H9 (cell line): ENCODE measurements at regions not wholly inside any gene's neighbourhood (a gene's known extent, or its start where the extent isn't known, plus 50 kb on each side); places are given as distances from the start of the nearest gene placed in this dataset.

Experiments used
- DNase-seq: peaks from one replicate; pipeline ENCODE4 v3.0.0-alpha.2; 2017
- H2AFZ ChIP-seq: one replicate; pipeline ENCODE4 v1.6.1; 2013; ENCODE audit warnings: mild to moderate bottlenecking, low read length, control low read depth, moderate library complexity
- H2AK5ac ChIP-seq: 2 replicates; pipeline ENCODE4 v1.6.1; 2013; ENCODE audit warnings: low read length, control low read depth, mixed read lengths; ENCODE audit not compliant: insufficient read length
- H2BK120ac ChIP-seq: one replicate; pipeline ENCODE4 v1.6.1; 2013; ENCODE audit warnings: low read depth, mild to moderate bottlenecking, low read length, control low read depth, inconsistent platforms; ENCODE audit not compliant: poor library complexity, severe bottlenecking
- H2BK12ac ChIP-seq: 2 replicates; pipeline ENCODE4 v1.6.1; 2013; ENCODE audit warnings: low read length, control low read depth, mixed read lengths, low read depth; ENCODE audit not compliant: insufficient read length
- H2BK15ac ChIP-seq: 2 replicates; pipeline ENCODE4 v1.6.1; 2013; ENCODE audit warnings: low read depth, low read length, control low read depth
- H2BK20ac ChIP-seq: one replicate; pipeline ENCODE4 v1.6.1; 2013; ENCODE audit warnings: low read depth, mild to moderate bottlenecking, low read length, control low read depth, inconsistent platforms; ENCODE audit not compliant: poor library complexity, severe bottlenecking
- H2BK5ac ChIP-seq: 2 replicates; pipeline ENCODE4 v1.6.1; 2013; ENCODE audit warnings: low read length, control low read depth, mixed read lengths; ENCODE audit not compliant: insufficient read length
- H3K14ac ChIP-seq: 2 replicates; pipeline ENCODE4 v1.6.1; 2013; ENCODE audit warnings: low read length, control low read depth; ENCODE audit not compliant: insufficient read depth
- H3K18ac ChIP-seq: 2 replicates; pipeline ENCODE4 v1.6.1; 2013; ENCODE audit warnings: low read depth, mild to moderate bottlenecking, mixed read lengths, low read length, control low read depth; ENCODE audit not compliant: insufficient read length
- H3K23ac ChIP-seq: 2 replicates; pipeline ENCODE4 v1.6.1; 2013; ENCODE audit warnings: low read length, control low read depth, mixed read lengths, low read depth; ENCODE audit not compliant: insufficient read length
- H3K23me2 ChIP-seq: 2 replicates; pipeline ENCODE4 v1.6.1; 2013; ENCODE audit warnings: low read depth, mild to moderate bottlenecking, mixed read lengths, low read length, control low read depth; ENCODE audit not compliant: insufficient read length, poor library complexity, severe bottlenecking
- H3K27ac ChIP-seq: 2 replicates; pipeline ENCODE4 v1.5.1; 2013; ENCODE audit warnings: low read length, control low read depth, mixed read lengths, low read depth; ENCODE audit not compliant: insufficient read length
- H3K27me3 ChIP-seq: 2 replicates; pipeline ENCODE4 v1.6.1; 2013; ENCODE audit warnings: low read length, control low read depth, inconsistent platforms; ENCODE audit not compliant: insufficient read depth
- H3K4ac ChIP-seq: 2 replicates; pipeline ENCODE4 v1.6.1; 2013; ENCODE audit warnings: low read depth, mild to moderate bottlenecking, control low read depth, inconsistent platforms, low read length, moderate library complexity
- H3K4me1 ChIP-seq: 2 replicates; pipeline ENCODE4 v1.6.1; 2013; ENCODE audit warnings: low read length, control low read depth, inconsistent platforms; ENCODE audit not compliant: insufficient read depth
- H3K4me2 ChIP-seq: 2 replicates; pipeline ENCODE4 v1.6.1; 2013; ENCODE audit warnings: low read length, control low read depth, mixed read lengths; ENCODE audit not compliant: insufficient read length, insufficient read depth
- H3K56ac ChIP-seq: 2 replicates; pipeline ENCODE4 v1.6.1; 2013; ENCODE audit warnings: low read depth, mild to moderate bottlenecking, mixed read lengths, low read length, control low read depth; ENCODE audit not compliant: insufficient read length
- H3K79me1 ChIP-seq: 2 replicates; pipeline ENCODE4 v1.6.1; 2013; ENCODE audit warnings: low read depth, mild to moderate bottlenecking, moderate library complexity, low read length, control low read depth, inconsistent platforms; ENCODE audit not compliant: insufficient read depth, poor library complexity, severe bottlenecking
- H3K79me2 ChIP-seq: 2 replicates; pipeline ENCODE4 v1.6.1; 2013; ENCODE audit warnings: low read length, control low read depth, inconsistent platforms; ENCODE audit not compliant: insufficient read depth
- H3K9ac ChIP-seq: 2 replicates; pipeline ENCODE4 v1.6.1; 2013; ENCODE audit warnings: low read length, control low read depth, mixed read lengths; ENCODE audit not compliant: insufficient read length; ENCODE audit errors: extremely low read depth
- H3K9me3 ChIP-seq: one replicate; pipeline ENCODE4 v1.6.1; 2013; ENCODE audit warnings: low read depth, low read length, inconsistent platforms; ENCODE audit not compliant: control insufficient read depth
- H3T11ph ChIP-seq: one replicate; pipeline ENCODE4 v1.6.1; 2013; ENCODE audit warnings: mild to moderate bottlenecking, low read length, control low read depth, inconsistent platforms
- H4K20me1 ChIP-seq: one replicate; pipeline ENCODE4 v1.6.1; 2013; ENCODE audit not compliant: control insufficient read depth, insufficient read length, insufficient read depth
- H4K5ac ChIP-seq: 2 replicates; pipeline ENCODE4 v1.6.1; 2013; ENCODE audit warnings: low read depth, mild to moderate bottlenecking, mixed read lengths, low read length, control low read depth; ENCODE audit not compliant: insufficient read length
- H4K8ac ChIP-seq: replicated peaks from 2 replicates; pipeline ENCODE4 v1.6.1; 2013; ENCODE audit warnings: low read length, control low read depth, mixed read lengths, low read depth; ENCODE audit not compliant: insufficient read length
- H4K91ac ChIP-seq: 2 replicates; pipeline ENCODE4 v1.6.1; 2013; ENCODE audit warnings: low read depth, mild to moderate bottlenecking, moderate library complexity, mixed read lengths, low read length, control low read depth; ENCODE audit not compliant: insufficient read length
- H3K27ac Mint-ChIP-seq, 3 experiments: 2 replicates in 2 of 3; 3 replicates in 1 of 3; pipeline ENCODE4 v1.8.0; 2020 to 2021; ENCODE audit warnings: mixed read lengths in 3 of 3, mild to moderate bottlenecking in 1 of 3, moderate library complexity in 1 of 3
- H3K27me3 Mint-ChIP-seq: 2 replicates; pipeline ENCODE4 v1.8.0; 2021; ENCODE audit warnings: low read depth, mild to moderate bottlenecking, moderate library complexity, mixed read lengths
- H3K36me3 Mint-ChIP-seq, 3 experiments: 2 replicates in 2 of 3; 3 replicates in 1 of 3; pipeline ENCODE4 v1.8.0; 2020 to 2021; ENCODE audit warnings: low read depth in 3 of 3, mixed read lengths in 3 of 3; ENCODE audit not compliant: insufficient read depth in 1 of 3
- H3K4me1 Mint-ChIP-seq, 2 experiments: 2 replicates each; pipeline ENCODE4 v1.8.0; 2020; ENCODE audit warnings: mixed read lengths in 2 of 2
- H3K4me3 Mint-ChIP-seq, 2 experiments: 2 replicates in 1 of 2; 3 replicates in 1 of 2; pipeline ENCODE4 v1.8.0; 2020 to 2021; ENCODE audit warnings: mild to moderate bottlenecking in 2 of 2, mixed read lengths in 2 of 2, moderate library complexity in 1 of 2
- H3K9me3 Mint-ChIP-seq, 2 experiments: 2 replicates in 1 of 2; 3 replicates in 1 of 2; pipeline ENCODE4 v1.8.0; 2020; ENCODE audit warnings: mild to moderate bottlenecking in 2 of 2, mixed read lengths in 2 of 2, moderate library complexity in 1 of 2
- CTCF ChIP-seq: fragments of 200-600 bp; sonication (generic); conservative IDR thresholded peaks from 3 replicates; pipeline ENCODE4 v1.8.0; 2021; ENCODE audit warnings: antibody characterized with exemption, mild to moderate bottlenecking
- WGBS: extraction: QIAGEN DNeasy Blood & Tissue Kit; methylation state at CpG from one replicate; pipeline ENCODE4 v1.1.7; 2013; ENCODE audit warnings: missing lambda C conversion rate, low lambda C conversion rate, mixed read lengths; ENCODE audit not compliant: insufficient read length; ENCODE audit errors: extremely low coverage; 5-methylcytosine and 5-hydroxymethylcytosine counted together

GRCh38 chr14:81668626-81669274, 135.1 kb upstream of the SEL1L start:
- no peaks in the 10 kb centered on the region for H3K79me1 ChIP-seq
- H3K27ac ChIP-seq: no peak overlapping the region
- WGBS: no CpG with 5 or more reads among the region's 32 CpGs
- no peak overlapping the region for H4K8ac ChIP-seq
- no peak overlapping the region for H4K5ac ChIP-seq
- Mint-ChIP-seq H3K27ac (no peak overlapping the region), H3K36me3 (peaks cover 5 to 21% (median 8%) of the 10 kb centered on the region in 3 experiments; a peak in 5 of 7 replicates), H3K27me3 (peaks cover 3% of the 10 kb centered on the region), H3K9me3 (peaks cover 10 to 20% of the 10 kb centered on the region in 2 experiments), H3K4me1 (no peaks in the 10 kb centered on the region), H3K4me3 (no peak overlapping the region)
- no peak overlapping the region for H2BK12ac ChIP-seq
- no peak overlapping the region for H3K23ac ChIP-seq
- DNase-seq: no peak
- H3K9me3 ChIP-seq: no peaks in the 10 kb centered on the region
- H3K4me2 ChIP-seq: no peak overlapping the region
- no peak overlapping the region for H2BK15ac ChIP-seq
- H3K23me2 ChIP-seq: no peaks in the 10 kb centered on the region
- no peak overlapping the region for H3K14ac ChIP-seq
- no peak overlapping the region for H2AFZ ChIP-seq
- no peaks in the 10 kb centered on the region for H3K4me1 ChIP-seq
- no peaks in the 10 kb centered on the region for H3K27me3 ChIP-seq
- no peak overlapping the region for H2BK5ac ChIP-seq
- H2BK120ac ChIP-seq: no peak overlapping the region
- H3K79me2 ChIP-seq: no peaks in the 10 kb centered on the region
- H3K4ac ChIP-seq: no peak overlapping the region
- no peak overlapping the region for H3T11ph ChIP-seq
- H3K9ac ChIP-seq: no peak overlapping the region
- H4K91ac ChIP-seq: no peak overlapping the region
- H3K56ac ChIP-seq: no peak overlapping the region
- TF ChIP-seq CTCF: no peak
- no peak overlapping the region for H2BK20ac ChIP-seq
- no peaks in the 10 kb centered on the region for H4K20me1 ChIP-seq
- no peak overlapping the region for H3K18ac ChIP-seq
- no peak overlapping the region for H2AK5ac ChIP-seq
